ENCODE measurements at regions not wholly inside any gene's neighbourhood (a gene's known extent, or its start where the extent isn't known, plus 50 kb on each side); places are given as distances from the start of the nearest gene placed in this dataset.

- no peak for DNase-seq
Observed at GRCh38 chr10:128725531-128725930, 599.3 kb upstream of the MKI67 start.

DNA sequence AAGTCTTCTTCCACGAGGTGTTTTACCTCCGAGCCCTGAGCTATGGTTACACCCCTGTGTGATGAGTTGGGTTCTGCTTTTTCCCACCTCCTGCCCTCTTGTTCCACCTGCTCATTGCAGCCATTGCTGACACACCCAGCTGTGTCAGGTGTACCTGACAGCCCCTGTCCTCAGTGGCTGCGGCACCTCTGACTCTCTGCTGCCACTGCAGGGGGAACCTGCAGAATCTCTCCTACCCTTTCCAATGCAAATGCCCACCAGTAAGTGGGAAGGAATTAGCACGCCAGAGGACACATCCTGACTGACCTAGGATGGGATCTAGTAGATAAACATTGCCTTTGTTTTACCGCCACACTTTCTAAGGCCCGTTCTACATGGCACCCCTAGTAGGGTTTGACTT is 600.9 kb upstream of the MKI67 start:
- no peak for DNase-seq

DNA sequence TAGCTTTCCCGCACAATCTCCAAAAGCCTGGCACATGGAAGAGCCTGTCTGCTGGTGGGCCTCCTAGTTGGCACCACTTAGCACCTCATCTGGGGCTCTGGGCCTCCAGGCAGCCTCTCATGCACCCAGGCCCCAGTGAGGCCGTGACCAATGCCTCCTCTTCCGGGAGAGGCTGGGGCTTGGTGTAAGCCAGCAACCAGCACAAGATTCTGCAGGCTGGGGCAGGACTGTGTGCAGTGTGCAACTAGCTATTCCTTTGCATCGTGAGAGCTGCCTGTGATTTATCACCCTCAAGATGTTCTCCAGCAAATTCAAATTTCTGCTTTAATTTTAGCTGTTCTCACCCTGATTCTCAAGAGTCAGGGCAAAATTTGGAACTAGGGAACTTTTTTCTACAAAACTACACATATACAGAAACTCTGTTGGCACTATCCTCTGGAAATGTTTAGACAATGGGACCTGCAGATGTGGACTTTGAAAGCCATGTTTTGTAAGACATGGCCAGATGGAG is 603.7 kb upstream of the MKI67 start:
- no peak for DNase-seq

- DNase-seq = no peak
Observed at GRCh38 chr10:128730922-128731321, 604.7 kb upstream of the MKI67 start.

GRCh38 chr10:128734161-128734560 is 607.9 kb upstream of the MKI67 start:
- DNase-seq = no peak

GRCh38 chr10:128734734-128735133 is 608.5 kb upstream of the MKI67 start:
- no peak for DNase-seq

DNA sequence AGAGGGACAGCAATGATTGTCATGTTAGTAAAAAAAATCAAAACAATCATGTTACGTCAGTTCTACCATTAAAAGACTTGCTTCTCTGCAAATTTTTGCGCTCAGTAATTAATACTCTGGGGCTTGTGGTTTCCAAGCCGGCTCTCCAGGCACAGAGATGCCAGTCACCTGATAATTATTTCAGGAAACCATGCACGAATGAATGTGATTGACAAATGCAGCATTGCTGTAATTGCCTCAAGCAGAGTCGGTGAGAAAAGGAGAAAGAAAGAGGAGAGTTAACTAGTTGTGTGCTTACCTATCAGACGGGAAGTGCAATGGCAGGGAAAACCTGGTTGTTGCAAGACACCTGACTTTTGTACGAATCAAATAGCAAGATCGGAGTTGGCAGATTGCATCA is 609.8 kb upstream of the MKI67 start:
- DNase-seq = no peak

DNA sequence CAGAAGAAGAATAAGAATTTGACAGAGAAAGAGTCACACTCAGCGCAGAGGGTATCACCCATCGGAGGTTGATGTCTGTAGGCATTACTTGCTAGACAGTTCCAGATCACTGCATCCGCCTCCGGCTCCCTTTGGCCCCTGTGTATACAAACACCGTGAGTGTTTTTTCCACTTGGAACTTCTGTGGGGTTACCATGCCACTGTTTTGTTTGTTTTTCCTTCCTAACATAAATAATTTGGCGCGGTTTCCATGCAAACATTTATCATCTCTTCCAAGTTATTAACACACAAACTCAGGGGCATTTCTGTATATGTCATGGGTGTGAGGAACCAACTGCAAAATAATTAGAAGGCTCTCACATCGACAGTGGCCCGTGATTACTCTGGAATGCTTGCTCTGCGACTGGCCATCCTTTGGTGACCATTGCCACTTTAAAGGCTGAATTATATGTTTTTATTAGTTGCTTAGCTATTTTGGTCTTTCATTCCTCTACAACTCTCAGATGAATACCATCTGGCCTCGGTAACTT is 612.2 kb upstream of the MKI67 start:
- no peak for DNase-seq

DNA sequence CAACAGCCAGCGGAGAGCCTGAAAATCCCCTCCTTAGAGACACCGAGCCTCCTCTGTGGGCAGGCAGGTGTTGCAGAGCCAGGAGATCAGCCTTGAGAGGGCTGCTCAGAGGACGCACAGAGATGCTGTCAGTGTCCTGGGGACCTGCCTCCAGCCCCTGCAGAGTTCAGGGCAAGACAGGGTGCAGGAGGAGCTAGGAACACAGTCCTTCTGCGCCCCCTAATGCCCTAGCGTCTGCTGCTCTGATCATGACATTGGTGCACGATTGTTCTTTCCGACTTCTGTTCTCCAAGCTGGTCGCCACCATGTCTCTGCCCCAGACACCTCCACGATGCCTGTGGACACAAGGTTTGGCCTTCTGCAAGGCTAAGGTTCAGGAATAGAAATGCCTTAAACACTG is 613.7 kb upstream of the MKI67 start:
- no peak for DNase-seq

DNA sequence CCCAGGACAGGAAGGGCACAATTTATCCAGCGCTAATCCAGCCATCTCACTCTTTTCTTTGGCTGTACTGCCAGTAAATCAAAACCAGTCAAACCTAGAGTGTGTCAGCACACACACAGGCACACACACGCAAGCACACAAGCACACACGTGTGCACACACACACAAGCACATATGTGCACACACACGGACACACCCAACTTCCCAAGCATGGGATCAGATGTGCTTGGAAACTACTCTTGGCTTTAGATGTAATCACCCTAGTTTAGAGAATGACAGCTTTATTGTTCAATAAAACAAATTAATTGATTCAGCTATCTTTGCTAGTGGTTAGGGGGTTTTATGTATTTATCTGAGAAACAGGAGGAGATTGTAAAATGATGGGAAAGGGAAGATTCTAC is 615.0 kb upstream of the MKI67 start:
- DNase-seq = no peak

DNA sequence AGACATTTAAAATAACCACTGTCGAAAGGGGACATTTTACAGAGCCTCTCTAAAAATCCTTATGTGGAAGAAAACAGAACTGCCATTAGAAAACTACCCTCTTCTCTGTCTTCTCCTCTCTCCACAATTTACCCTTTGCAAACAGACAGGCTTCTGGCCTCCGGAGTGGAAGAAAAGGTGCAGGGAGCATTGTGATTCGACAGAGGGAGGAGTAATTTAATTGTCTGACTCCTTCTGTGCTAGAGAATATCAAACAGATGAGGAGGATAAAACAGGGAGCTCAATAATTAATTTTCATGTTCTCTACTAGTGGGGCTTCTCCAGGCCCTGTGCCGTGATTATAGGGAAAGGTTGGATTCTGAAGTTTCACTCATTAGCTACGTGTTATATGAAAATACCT is 615.5 kb upstream of the MKI67 start:
- no peak for DNase-seq

DNA sequence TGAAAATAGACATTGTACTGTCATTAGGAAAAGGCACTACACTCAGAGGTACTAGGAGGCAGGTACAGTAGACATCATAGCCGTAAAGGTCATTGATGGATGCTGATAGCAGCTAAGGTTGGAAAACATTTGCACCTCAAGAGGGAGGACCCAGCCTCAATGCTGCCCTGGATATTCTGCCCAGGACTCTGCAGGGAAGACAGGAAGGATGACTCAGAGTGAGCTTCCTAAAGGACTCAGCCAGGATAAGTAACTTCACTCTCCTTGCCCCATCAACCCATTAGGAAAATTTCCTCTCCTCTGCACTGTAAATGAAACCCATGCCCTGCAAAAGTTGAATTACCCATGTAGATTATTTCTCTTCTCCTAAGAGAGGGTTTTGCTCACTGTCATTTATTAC is 617.9 kb upstream of the MKI67 start:
- DNase-seq = no peak

DNA sequence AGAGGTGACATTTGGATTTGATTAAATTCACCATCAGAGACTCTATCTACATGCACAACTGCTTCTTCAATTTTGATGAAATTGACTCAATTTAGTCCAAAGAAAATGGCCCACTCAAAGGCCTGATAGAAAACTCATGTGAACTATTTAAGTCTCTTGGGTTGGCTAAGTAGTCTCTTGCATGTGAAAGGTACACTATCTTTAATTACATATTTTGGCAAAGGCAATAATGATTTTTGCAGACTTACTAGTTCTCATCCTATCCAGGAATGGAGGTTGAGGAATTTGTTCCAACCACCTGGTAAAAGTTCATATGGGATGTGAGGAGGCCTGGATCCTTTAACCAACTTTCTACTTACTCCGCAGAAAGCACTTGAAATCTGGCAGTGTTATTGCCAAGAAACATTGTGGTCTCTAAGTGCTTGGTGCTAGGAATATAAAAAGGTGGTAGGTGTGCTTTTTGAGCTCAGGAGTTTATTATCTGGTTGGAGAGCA is 618.6 kb upstream of the MKI67 start:
- no peak for DNase-seq

GRCh38 chr10:128747582-128748346 is 621.5 kb upstream of the MKI67 start:
- DNase-seq = no peak

- DNase-seq = no peak
Observed at GRCh38 chr10:128751284-128751683, 625.1 kb upstream of the MKI67 start.

GRCh38 chr10:128751851-128752250 is 625.6 kb upstream of the MKI67 start:
- DNase-seq = no peak

DNA sequence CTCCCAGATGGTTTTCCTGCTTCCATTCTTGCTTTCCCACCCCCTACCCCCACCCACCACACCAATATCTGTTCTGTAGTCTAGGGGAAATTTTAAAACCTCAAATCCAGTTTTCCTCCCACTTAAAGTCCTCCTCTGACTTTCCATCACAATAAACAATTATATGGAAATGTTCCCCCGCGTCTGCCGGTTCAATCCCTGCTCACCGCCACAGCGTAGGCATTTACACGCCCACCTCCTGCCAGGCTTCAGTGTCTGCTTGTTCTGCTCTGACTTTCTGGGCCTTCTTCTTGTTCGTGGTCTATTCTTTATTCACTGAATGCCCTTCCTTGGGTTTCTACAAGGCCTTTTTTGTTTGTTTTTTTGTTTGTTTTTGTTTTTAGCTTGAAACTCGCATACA is 633.0 kb upstream of the MKI67 start:
- DNase-seq = no peak

- DNase-seq = no peak
Observed at GRCh38 chr10:128763588-128763987, 637.4 kb upstream of the MKI67 start.

DNA sequence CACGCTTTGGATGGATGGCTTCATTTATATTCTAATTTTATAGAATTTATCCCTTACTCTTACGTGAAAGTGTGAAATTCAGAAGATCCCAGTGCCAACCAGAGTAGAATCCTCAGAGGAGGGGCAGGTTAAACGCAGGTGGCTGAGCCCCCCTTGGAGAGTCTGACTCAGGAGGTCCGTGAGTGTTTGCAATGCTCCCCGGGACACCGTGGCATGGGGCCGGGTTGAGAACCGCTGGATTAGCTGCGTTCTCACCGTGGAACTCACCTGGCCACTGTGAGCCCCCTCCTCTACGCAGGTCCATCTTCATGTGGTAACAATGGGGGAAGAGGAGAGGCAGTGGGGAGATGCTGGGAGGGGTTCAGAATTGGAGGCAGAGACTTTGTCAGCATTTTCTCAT is 638.0 kb upstream of the MKI67 start:
- no peak for DNase-seq

DNA sequence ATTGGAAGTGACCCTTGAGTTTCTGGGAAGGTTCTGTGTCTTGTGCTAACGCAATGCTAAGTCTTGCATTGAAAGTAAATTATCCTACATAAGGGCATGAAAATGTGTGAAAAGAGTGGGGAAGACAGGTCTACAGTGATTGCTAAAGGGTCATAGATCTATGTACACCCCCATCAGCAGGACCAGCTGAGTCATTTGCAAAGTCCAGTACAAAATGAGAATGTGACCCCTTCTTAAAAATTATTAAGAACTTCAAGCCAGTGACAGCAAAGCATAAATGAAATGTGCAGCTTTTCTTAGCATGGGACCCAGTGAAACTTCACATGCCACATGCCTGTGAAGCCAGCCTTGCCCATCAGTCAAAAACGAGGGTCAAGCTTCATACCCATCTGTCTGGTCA is 640.7 kb upstream of the MKI67 start:
- no peak for DNase-seq

DNA sequence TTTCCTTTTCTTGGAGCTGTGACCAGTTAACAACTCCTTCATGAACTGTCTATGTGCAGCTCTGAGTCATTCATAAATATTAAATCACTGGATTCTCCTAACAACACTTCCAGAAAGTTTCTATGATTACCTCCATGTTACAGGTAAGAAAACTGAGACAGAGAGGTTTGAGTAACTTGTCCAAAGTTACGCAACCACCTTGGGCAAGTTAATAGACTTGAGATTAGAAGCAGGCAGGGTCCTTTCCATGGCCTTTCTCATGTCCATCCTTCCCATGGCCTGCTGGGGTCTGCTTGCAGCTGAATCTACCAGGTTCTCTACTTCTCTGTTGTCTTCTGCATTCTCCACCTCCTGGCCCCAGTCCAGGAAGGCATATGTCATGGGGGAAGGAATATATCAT is 648.8 kb upstream of the MKI67 start:
- DNase-seq = no peak

GRCh38 chr10:128775743-128776142 is 649.5 kb upstream of the MKI67 start:
- DNase-seq = no peak

DNA sequence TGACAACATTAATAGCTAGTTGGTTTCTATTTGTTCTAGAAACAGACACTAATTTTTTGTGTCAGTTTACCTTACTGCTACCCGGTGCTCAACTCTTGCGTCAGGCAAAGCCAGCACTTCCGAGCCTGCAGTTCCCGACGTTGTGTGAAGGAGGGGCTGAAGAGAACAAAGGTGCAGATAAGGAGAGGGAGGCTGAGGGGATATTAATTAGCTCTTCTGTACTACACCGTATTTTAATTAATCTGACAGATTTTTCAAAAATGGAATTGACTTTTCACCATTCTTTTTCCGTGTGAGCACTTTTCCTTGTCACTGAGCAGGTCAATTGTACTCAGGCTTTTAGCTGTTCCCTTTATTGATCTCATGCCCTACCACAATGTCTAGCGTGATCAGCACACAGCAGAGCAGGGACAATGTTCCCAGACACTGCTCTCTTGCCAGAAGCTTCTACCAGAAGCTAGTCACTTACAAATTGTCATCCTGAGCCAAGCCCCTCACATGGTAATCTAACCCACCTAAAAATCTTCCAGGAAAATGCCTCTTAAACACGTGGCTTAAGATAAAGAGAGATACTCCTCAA is 650.5 kb upstream of the MKI67 start:
- no peak for DNase-seq

GRCh38 chr10:128777342-128777741 is 651.1 kb upstream of the MKI67 start:
- DNase-seq = no peak

Data from NCI-H187 (cell line).